ELR (cell line): ENCODE measurements at regions not wholly inside any gene's neighbourhood (a gene's known extent, or its start where the extent isn't known, plus 50 kb on each side); places are given as distances from the start of the nearest gene placed in this dataset.
A peak's percentile ranks its signal among the peaks of the same experiment; 100 is the strongest.

Experiments
- DNase-seq: peaks from one replicate; pipeline ENCODE4 v3.0.0-alpha.2; 2015; ENCODE audit warnings: low read depth

- DNase-seq: no peak
These were observed 79.3 kb downstream of the PCTP start for GRCh38 chr17:55829995-55830612.

GRCh38 chr17:55830699-55831471 lies 80.0 kb downstream of the PCTP start:
- DNase-seq: no peak

- no peak for DNase-seq
These were observed 82.5 kb downstream of the PCTP start for GRCh38 chr17:55833306-55833705.

- no peak for DNase-seq
These were observed 91.7 kb downstream of the PCTP start for GRCh38 chr17:55842405-55843158.

- DNase-seq: no peak
These were observed 92.9 kb downstream of the PCTP start for GRCh38 chr17:55843785-55844184.

- peak; percentile 54 for DNase-seq
These were observed 94.5 kb downstream of the PCTP start for GRCh38 chr17:55845385-55845784.

- DNase-seq: no peak
These were observed 95.9 kb downstream of the PCTP start for GRCh38 chr17:55846745-55847144.

GRCh38 chr17:55852734-55853133 lies 101.9 kb downstream of the PCTP start:
- no peak for DNase-seq

- no peak for DNase-seq
These were observed 108.5 kb downstream of the PCTP start for GRCh38 chr17:55859301-55859795.

- DNase-seq: no peak
These were observed 114.4 kb downstream of the PCTP start for GRCh38 chr17:55865072-55865762.

GRCh38 chr17:55870044-55870443 lies 119.2 kb downstream of the PCTP start:
- no peak for DNase-seq

GRCh38 chr17:55872374-55872773 lies 121.5 kb downstream of the PCTP start:
- no peak for DNase-seq

GRCh38 chr17:55873017-55873758 lies 122.3 kb downstream of the PCTP start:
- DNase-seq: no peak

- peak; percentile 20 for DNase-seq
These were observed 132.3 kb downstream of the PCTP start for GRCh38 chr17:55883149-55883548.

GRCh38 chr17:55887531-55887930 lies 136.7 kb downstream of the PCTP start:
- DNase-seq: no peak

- no peak for DNase-seq
These were observed 138.4 kb downstream of the PCTP start for GRCh38 chr17:55889271-55889670.

GRCh38 chr17:55895112-55895759 lies 144.4 kb downstream of the PCTP start:
- DNase-seq: no peak

- DNase-seq: no peak
These were observed 146.4 kb downstream of the PCTP start for GRCh38 chr17:55897301-55897700.

GRCh38 chr17:55898195-55898594 lies 147.3 kb downstream of the PCTP start:
- DNase-seq: no peak

- DNase-seq: no peak
These were observed 149.3 kb downstream of the PCTP start for GRCh38 chr17:55900188-55900587.
